ENCODE measurements at regions not wholly inside any gene's neighbourhood (a gene's known extent, or its start where the extent isn't known, plus 50 kb on each side); places are given as distances from the start of the nearest gene placed in this dataset.
"Not testable (repeated sequence)": the region's sequence is repeated elsewhere in the genome, so short reads cannot be mapped to it uniquely, and the experiment has no call there.

GRCh38 chr4:62709618-62710252, 1509.6 kb downstream of the ADGRL3 start:
- no peak for DNase-seq (ENCODE audit: low read depth, low spot score)

GRCh38 chr4:62706423-62706822, 1506.3 kb downstream of the ADGRL3 start:
- DNase-seq (ENCODE audit: low read depth, low spot score): no peak

- no peak for DNase-seq (ENCODE audit: low read depth, low spot score)
These were observed 1483.9 kb downstream of the ADGRL3 start for GRCh38 chr4:62683799-62684566.

- no peak for DNase-seq (ENCODE audit: low read depth, low spot score)
These were observed 1476.8 kb downstream of the ADGRL3 start for GRCh38 chr4:62676962-62677361.

- no peak for DNase-seq (ENCODE audit: low read depth, low spot score)
These were observed 1470.4 kb downstream of the ADGRL3 start for GRCh38 chr4:62670514-62670913.

GRCh38 chr4:62661821-62662220, 1461.7 kb downstream of the ADGRL3 start:
- no peak for DNase-seq (ENCODE audit: low read depth, low spot score)

- DNase-seq (ENCODE audit: low read depth, low spot score): no peak
These were observed 1455.9 kb downstream of the ADGRL3 start for GRCh38 chr4:62656006-62656405.

GRCh38 chr4:62644372-62644771, 1444.2 kb downstream of the ADGRL3 start:
- DNase-seq (ENCODE audit: low read depth, low spot score): no peak

GRCh38 chr4:62640296-62640695, 1440.2 kb downstream of the ADGRL3 start:
- DNase-seq (ENCODE audit: low read depth, low spot score): no peak

GRCh38 chr4:62627671-62628070, 1427.5 kb downstream of the ADGRL3 start:
- no peak for DNase-seq (ENCODE audit: low read depth, low spot score)

- DNase-seq (ENCODE audit: low read depth, low spot score): no peak
These were observed 1427.0 kb downstream of the ADGRL3 start for GRCh38 chr4:62627141-62627540.

GRCh38 chr4:62622089-62622488, 1422.0 kb downstream of the ADGRL3 start:
- DNase-seq (ENCODE audit: low read depth, low spot score): no peak

- DNase-seq (ENCODE audit: low read depth, low spot score): no peak
These were observed 1419.8 kb downstream of the ADGRL3 start for GRCh38 chr4:62619971-62620370.

GRCh38 chr4:62618042-62618441, 1417.9 kb downstream of the ADGRL3 start:
- DNase-seq (ENCODE audit: low read depth, low spot score): no peak

- DNase-seq (ENCODE audit: low read depth, low spot score): no peak
These were observed 1401.6 kb downstream of the ADGRL3 start for GRCh38 chr4:62601737-62602136.

- not testable (repeated sequence) for DNase-seq (ENCODE audit: low read depth, low spot score)
These were observed 1395.1 kb downstream of the ADGRL3 start for GRCh38 chr4:62595265-62595664.

GRCh38 chr4:62591756-62592155, 1391.6 kb downstream of the ADGRL3 start:
- DNase-seq (ENCODE audit: low read depth, low spot score): no peak

- DNase-seq (ENCODE audit: low read depth, low spot score): no peak
These were observed 1388.5 kb downstream of the ADGRL3 start for GRCh38 chr4:62588671-62589070.

- DNase-seq (ENCODE audit: low read depth, low spot score): no peak
These were observed 1371.4 kb downstream of the ADGRL3 start for GRCh38 chr4:62571494-62571893.

- no peak for DNase-seq (ENCODE audit: low read depth, low spot score)
These were observed 1360.7 kb downstream of the ADGRL3 start for GRCh38 chr4:62560858-62561257.

GRCh38 chr4:62550121-62550520, 1350.0 kb downstream of the ADGRL3 start:
- no peak for DNase-seq (ENCODE audit: low read depth, low spot score)

- no peak for DNase-seq (ENCODE audit: low read depth, low spot score)
These were observed 1349.5 kb downstream of the ADGRL3 start for GRCh38 chr4:62549601-62550000.

- no peak for DNase-seq (ENCODE audit: low read depth, low spot score)
These were observed 1348.6 kb downstream of the ADGRL3 start for GRCh38 chr4:62548765-62549164.

All from pulmonary artery endothelial cell (primary cell).